ENCODE measurements at regions not wholly inside any gene's neighbourhood (a gene's known extent, or its start where the extent isn't known, plus 50 kb on each side); places are given as distances from the start of the nearest gene placed in this dataset.

GRCh38 chr6:16831136-16831535, 69.9 kb upstream of the ATXN1 start:
- Mint-ChIP-seq H3K4me1 (no peaks in the 10 kb centered on the region), H3K27ac (no peak overlapping the region), H3K36me3 (ENCODE audit: low read depth) (no peaks in the 10 kb centered on the region), H3K4me3 (no peak overlapping the region), H3K27me3 (ENCODE audit: insufficient read depth) (no peaks in the 10 kb centered on the region), H3K9me3 (no peaks in the 10 kb centered on the region)
- no peak for TF ChIP-seq CTCF (conservative IDR thresholded peaks at IDR 0.05)
- no peak overlapping the region for H3K27ac ChIP-seq (ENCODE audit: low read depth, low read length)
- DNase-seq, result no peak
- H3K9me3 ChIP-seq (ENCODE audit: control insufficient read depth, low read length), result no peaks in the 10 kb centered on the region
- no peaks in the 10 kb centered on the region for H3K4me1 ChIP-seq (ENCODE audit: control insufficient read depth, insufficient read depth, low read length)
- no peaks in the 10 kb centered on the region for H3K36me3 ChIP-seq (ENCODE audit: control insufficient read depth, insufficient read depth, low read length)
- no peak overlapping the region for H3K9ac ChIP-seq (ENCODE audit: extremely low read depth, low read length, poor library complexity, severe bottlenecking)
- WGBS, 2 experiments (ENCODE audit: insufficient coverage in 1 of 2, insufficient read length in 1 of 2), result 58 to 82% methylated on average over 3 to 7 of the region's 8 CpGs
- no peak overlapping the region for H3K4me3 ChIP-seq (ENCODE audit: low read length)
- H3K27me3 ChIP-seq (ENCODE audit: control insufficient read depth, insufficient read depth, low read length, poor library complexity, severe bottlenecking), result no peaks in the 10 kb centered on the region

- 89 to 92% methylated on average over 1 to 2 of the region's 2 CpGs for WGBS, 2 experiments (ENCODE audit: insufficient coverage in 1 of 2, insufficient read length in 1 of 2)
- Histone ChIP-seq H3K9me3 (ENCODE audit: control insufficient read depth, low read length) (no peaks in the 10 kb centered on the region), H3K4me1 (ENCODE audit: control insufficient read depth, insufficient read depth, low read length) (no peaks in the 10 kb centered on the region), H3K4me3 (ENCODE audit: low read length) (no peak overlapping the region), H3K36me3 (ENCODE audit: control insufficient read depth, insufficient read depth, low read length) (no peaks in the 10 kb centered on the region), H3K9ac (ENCODE audit: extremely low read depth, low read length, poor library complexity, severe bottlenecking) (no peak overlapping the region), H3K27ac (ENCODE audit: low read depth, low read length) (no peak overlapping the region), H3K27me3 (ENCODE audit: control insufficient read depth, insufficient read depth, low read length, poor library complexity, severe bottlenecking) (no peaks in the 10 kb centered on the region)
- DNase-seq, result no peak
- Mint-ChIP-seq H3K4me3 (no peak overlapping the region), H3K36me3 (ENCODE audit: low read depth) (no peaks in the 10 kb centered on the region), H3K27ac (no peak overlapping the region), H3K9me3 (no peaks in the 10 kb centered on the region), H3K27me3 (ENCODE audit: insufficient read depth) (no peaks in the 10 kb centered on the region), H3K4me1 (no peaks in the 10 kb centered on the region)
- TF ChIP-seq CTCF (conservative IDR thresholded peaks at IDR 0.05), result no peak
These were observed 66.8 kb upstream of the ATXN1 start for GRCh38 chr6:16828058-16828457.

- Histone ChIP-seq H3K4me3 (ENCODE audit: low read length) (no peak overlapping the region), H3K9ac (ENCODE audit: extremely low read depth, low read length, poor library complexity, severe bottlenecking) (no peak overlapping the region), H3K36me3 (ENCODE audit: control insufficient read depth, insufficient read depth, low read length) (no peaks in the 10 kb centered on the region), H3K9me3 (ENCODE audit: control insufficient read depth, low read length) (no peaks in the 10 kb centered on the region), H3K27me3 (ENCODE audit: control insufficient read depth, insufficient read depth, low read length, poor library complexity, severe bottlenecking) (no peaks in the 10 kb centered on the region), H3K27ac (ENCODE audit: low read depth, low read length) (no peak overlapping the region), H3K4me1 (ENCODE audit: control insufficient read depth, insufficient read depth, low read length) (no peaks in the 10 kb centered on the region)
- 96% methylated on average over 2 of the region's 2 CpGs; no CpG with 5 or more reads in 1 of the 2 experiments for WGBS, 2 experiments (ENCODE audit: insufficient coverage in 1 of 2, insufficient read length in 1 of 2)
- no peak overlapping the region for H3K27ac Mint-ChIP-seq
- H3K4me3 Mint-ChIP-seq, result no peak overlapping the region
- DNase-seq, result no peak
- no peak for TF ChIP-seq CTCF (conservative IDR thresholded peaks at IDR 0.05)
- no peaks in the 10 kb centered on the region for H3K36me3 Mint-ChIP-seq (ENCODE audit: low read depth)
- H3K9me3 Mint-ChIP-seq, result no peaks in the 10 kb centered on the region
- H3K27me3 Mint-ChIP-seq (ENCODE audit: insufficient read depth), result no peaks in the 10 kb centered on the region
- no peaks in the 10 kb centered on the region for H3K4me1 Mint-ChIP-seq
These were observed 66.4 kb upstream of the ATXN1 start for GRCh38 chr6:16827627-16828026.
